ENCODE measurements at regions not wholly inside any gene's neighbourhood (a gene's known extent, or its start where the extent isn't known, plus 50 kb on each side); places are given as distances from the start of the nearest gene placed in this dataset.

DNA sequence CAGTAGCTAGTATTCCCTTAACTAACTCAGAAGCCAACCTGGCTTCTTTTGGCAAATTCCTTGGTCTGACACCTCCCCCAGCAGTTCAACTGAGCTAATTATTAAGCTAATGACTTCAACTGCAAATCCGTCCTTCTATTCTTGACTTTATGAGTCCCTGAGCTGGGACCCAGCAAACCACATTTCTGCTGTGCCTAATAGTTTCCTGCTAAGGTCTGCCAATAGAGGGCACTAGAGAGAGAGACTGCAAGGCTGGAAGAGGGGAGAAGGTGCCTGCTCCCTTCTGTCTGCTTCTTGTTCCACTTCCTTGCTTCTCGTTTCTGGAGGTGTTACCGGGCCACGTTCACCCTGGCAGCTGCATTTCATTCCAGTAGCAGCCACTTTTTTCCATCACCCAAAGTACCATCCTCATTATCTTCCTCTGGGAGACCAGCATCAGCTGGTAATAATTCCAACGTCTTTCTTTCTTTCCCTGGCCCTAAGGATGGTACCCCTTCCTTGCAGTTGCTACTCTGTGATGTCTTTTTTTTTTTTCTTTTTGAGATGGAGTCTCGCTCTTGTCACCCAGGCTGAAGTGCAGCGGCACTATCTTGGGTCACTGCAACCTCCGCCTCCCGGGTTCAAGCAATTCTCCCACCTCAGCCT is 352.0 kb downstream of the TNS1 start:
- Mint-ChIP-seq H3K36me3 (ENCODE audit: low read depth) (no peaks in the 10 kb centered on the region), H3K27me3 (ENCODE audit: low read depth) (no peaks in the 10 kb centered on the region), H3K4me3 (no peak overlapping the region), H3K4me1 (ENCODE audit: low read depth) (no peaks in the 10 kb centered on the region), H3K27ac (no peak overlapping the region), H3K9me3 (no peaks in the 10 kb centered on the region)
- peak; percentile 6 for DNase-seq (ENCODE audit: low spot score)

GRCh38 chr2:217650229-217650628 is 352.6 kb downstream of the TNS1 start:
- H3K4me3 Mint-ChIP-seq: no peak overlapping the region
- no peaks in the 10 kb centered on the region for H3K27me3 Mint-ChIP-seq (ENCODE audit: low read depth)

GRCh38 chr2:217647925-217648324 is 354.9 kb downstream of the TNS1 start:
- H3K27me3 Mint-ChIP-seq (ENCODE audit: low read depth): no peaks in the 10 kb centered on the region
- H3K4me3 Mint-ChIP-seq: no peak overlapping the region
- H3K9me3 Mint-ChIP-seq: no peaks in the 10 kb centered on the region
- no peak for DNase-seq (ENCODE audit: low spot score)
- no peaks in the 10 kb centered on the region for H3K4me1 Mint-ChIP-seq (ENCODE audit: low read depth)
- no peaks in the 10 kb centered on the region for H3K36me3 Mint-ChIP-seq (ENCODE audit: low read depth)
- no peak overlapping the region for H3K27ac Mint-ChIP-seq

More at GRCh38 chr2:217650229-217650628, 352.6 kb downstream of the TNS1 start:
- H3K27ac Mint-ChIP-seq: no peak overlapping the region
- H3K36me3 Mint-ChIP-seq (ENCODE audit: low read depth): no peaks in the 10 kb centered on the region
- no peaks in the 10 kb centered on the region for H3K9me3 Mint-ChIP-seq
- DNase-seq (ENCODE audit: low spot score): no peak
- H3K4me1 Mint-ChIP-seq (ENCODE audit: low read depth): no peaks in the 10 kb centered on the region

- no peaks in the 10 kb centered on the region for H3K4me1 Mint-ChIP-seq (ENCODE audit: low read depth)
- no peaks in the 10 kb centered on the region for H3K27me3 Mint-ChIP-seq (ENCODE audit: low read depth)
- H3K27ac Mint-ChIP-seq: no peak overlapping the region
- H3K36me3 Mint-ChIP-seq (ENCODE audit: low read depth): no peaks in the 10 kb centered on the region
- no peak for DNase-seq (ENCODE audit: low spot score)
- no peaks in the 10 kb centered on the region for H3K9me3 Mint-ChIP-seq
- no peak overlapping the region for H3K4me3 Mint-ChIP-seq
Observed at GRCh38 chr2:217647226-217647625, 355.6 kb downstream of the TNS1 start.

DNA sequence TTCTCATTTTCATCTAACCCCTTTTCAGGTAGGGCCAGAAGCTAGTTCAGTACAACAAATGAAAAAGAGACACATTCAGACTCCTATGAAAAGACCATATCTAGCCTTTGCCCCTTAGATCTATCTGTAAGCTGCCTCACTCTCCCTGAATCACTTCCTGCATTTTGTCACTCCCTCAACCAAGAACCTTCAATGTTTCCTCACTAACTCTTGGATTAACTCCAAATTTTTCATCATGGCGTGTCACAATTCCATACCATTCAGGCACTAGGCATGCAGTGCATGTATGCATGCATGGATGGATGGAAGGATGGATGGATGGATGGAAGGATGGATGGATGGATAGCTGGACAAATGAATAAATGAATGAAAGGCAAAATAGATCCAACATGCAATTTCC is 356.9 kb downstream of the TNS1 start:
- Mint-ChIP-seq H3K27me3 (ENCODE audit: low read depth) (no peaks in the 10 kb centered on the region), H3K27ac (no peak overlapping the region), H3K4me1 (ENCODE audit: low read depth) (no peaks in the 10 kb centered on the region), H3K36me3 (ENCODE audit: low read depth) (no peaks in the 10 kb centered on the region), H3K9me3 (no peaks in the 10 kb centered on the region), H3K4me3 (no peak overlapping the region)
- no peak for DNase-seq (ENCODE audit: low spot score)

- DNase-seq (ENCODE audit: low spot score): no peak
- H3K4me1 Mint-ChIP-seq (ENCODE audit: low read depth): no peaks in the 10 kb centered on the region
Observed at GRCh38 chr2:217643789-217644301, 358.9 kb downstream of the TNS1 start.

DNA sequence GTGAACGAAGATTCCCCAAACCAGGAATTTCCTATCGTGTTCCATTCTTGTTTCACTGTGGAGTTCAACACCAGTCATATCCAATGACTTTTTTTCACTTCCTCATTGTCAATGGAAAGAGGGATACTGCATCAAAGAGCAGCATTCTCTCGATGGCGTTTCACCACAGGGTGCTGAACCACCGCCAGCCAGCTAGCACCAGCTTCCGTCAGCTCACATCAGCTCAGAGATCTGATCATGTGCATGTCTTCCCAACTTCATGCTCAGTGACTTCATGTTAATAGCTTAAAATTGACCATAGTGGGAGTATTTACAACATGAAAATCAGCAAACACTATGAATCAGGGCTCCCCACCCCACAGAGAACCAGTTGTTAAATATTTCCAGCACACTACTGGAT is 359.9 kb downstream of the TNS1 start:
- no peak for DNase-seq (ENCODE audit: low spot score)
- H3K36me3 Mint-ChIP-seq (ENCODE audit: low read depth): no peaks in the 10 kb centered on the region
- H3K27ac Mint-ChIP-seq: no peak overlapping the region
- H3K9me3 Mint-ChIP-seq: no peaks in the 10 kb centered on the region
- no peak overlapping the region for H3K4me3 Mint-ChIP-seq
- H3K4me1 Mint-ChIP-seq (ENCODE audit: low read depth): no peaks in the 10 kb centered on the region
- H3K27me3 Mint-ChIP-seq (ENCODE audit: low read depth): no peaks in the 10 kb centered on the region

More at GRCh38 chr2:217643789-217644301, 358.9 kb downstream of the TNS1 start:
- Mint-ChIP-seq H3K36me3 (ENCODE audit: low read depth) (no peaks in the 10 kb centered on the region), H3K4me3 (no peak overlapping the region), H3K9me3 (no peaks in the 10 kb centered on the region), H3K27me3 (ENCODE audit: low read depth) (no peaks in the 10 kb centered on the region), H3K27ac (no peak overlapping the region)

GRCh38 chr2:217641960-217642359 is 360.8 kb downstream of the TNS1 start:
- H3K9me3 Mint-ChIP-seq: no peaks in the 10 kb centered on the region
- DNase-seq (ENCODE audit: low spot score): no peak
- no peaks in the 10 kb centered on the region for H3K36me3 Mint-ChIP-seq (ENCODE audit: low read depth)
- H3K4me1 Mint-ChIP-seq (ENCODE audit: low read depth): no peaks in the 10 kb centered on the region
- H3K4me3 Mint-ChIP-seq: no peak overlapping the region
- no peaks in the 10 kb centered on the region for H3K27me3 Mint-ChIP-seq (ENCODE audit: low read depth)
- H3K27ac Mint-ChIP-seq: no peak overlapping the region

GRCh38 chr2:217639481-217639880 is 363.3 kb downstream of the TNS1 start:
- H3K9me3 Mint-ChIP-seq: no peaks in the 10 kb centered on the region
- no peaks in the 10 kb centered on the region for H3K27me3 Mint-ChIP-seq (ENCODE audit: low read depth)
- no peak for DNase-seq (ENCODE audit: low spot score)
- no peaks in the 10 kb centered on the region for H3K4me1 Mint-ChIP-seq (ENCODE audit: low read depth)
- no peak overlapping the region for H3K4me3 Mint-ChIP-seq
- no peaks in the 10 kb centered on the region for H3K36me3 Mint-ChIP-seq (ENCODE audit: low read depth)
- H3K27ac Mint-ChIP-seq: no peak overlapping the region

DNA sequence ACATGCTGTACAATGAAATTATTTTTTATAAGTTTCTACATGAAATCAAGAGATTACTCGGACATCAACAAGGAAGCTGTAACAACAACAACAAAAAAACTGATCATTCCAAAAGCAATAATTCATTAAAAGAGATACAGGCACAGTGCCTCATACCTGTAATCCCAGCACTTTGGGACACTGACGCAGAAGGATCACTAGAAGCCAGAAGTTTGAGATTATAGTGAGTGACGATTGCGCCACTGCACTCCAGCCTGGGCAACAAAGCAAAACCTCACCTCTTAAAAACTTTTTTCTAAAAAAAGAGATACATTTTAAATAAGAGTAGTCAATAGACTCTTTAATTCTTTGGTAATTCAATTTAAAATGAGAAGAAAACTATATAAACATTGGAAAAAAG is 364.3 kb downstream of the TNS1 start:
- H3K27me3 Mint-ChIP-seq (ENCODE audit: low read depth): no peaks in the 10 kb centered on the region
- no peaks in the 10 kb centered on the region for H3K4me1 Mint-ChIP-seq (ENCODE audit: low read depth)

DNA sequence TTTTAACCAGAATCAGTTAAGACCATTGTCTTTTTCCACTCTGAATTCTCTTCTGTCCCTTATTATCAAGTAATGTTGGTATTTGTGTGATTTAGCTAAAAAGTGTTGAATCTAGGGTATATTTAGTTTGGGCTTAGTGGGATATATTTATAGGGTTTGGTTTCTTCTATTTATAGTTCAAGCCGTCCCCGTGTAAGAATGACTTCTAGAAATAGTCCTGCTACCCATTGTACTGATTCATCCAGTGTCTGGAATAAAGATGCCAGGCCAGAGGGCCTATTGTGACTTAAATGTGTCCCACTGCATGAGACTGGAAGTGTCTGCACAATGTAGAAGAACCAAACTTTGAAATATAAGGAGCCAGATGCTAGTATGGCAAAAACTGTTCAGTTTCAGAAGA is 364.8 kb downstream of the TNS1 start:
- no peaks in the 10 kb centered on the region for H3K36me3 Mint-ChIP-seq (ENCODE audit: low read depth)
- no peaks in the 10 kb centered on the region for H3K4me1 Mint-ChIP-seq (ENCODE audit: low read depth)
- no peaks in the 10 kb centered on the region for H3K27me3 Mint-ChIP-seq (ENCODE audit: low read depth)
- DNase-seq (ENCODE audit: low spot score): no peak
- H3K27ac Mint-ChIP-seq: no peak overlapping the region
- no peaks in the 10 kb centered on the region for H3K9me3 Mint-ChIP-seq
- no peak overlapping the region for H3K4me3 Mint-ChIP-seq

More for the DNA sequence above, 364.3 kb downstream of the TNS1 start:
- no peak for DNase-seq (ENCODE audit: low spot score)
- Mint-ChIP-seq H3K27ac (no peak overlapping the region), H3K9me3 (no peaks in the 10 kb centered on the region), H3K4me3 (no peak overlapping the region), H3K36me3 (ENCODE audit: low read depth) (no peaks in the 10 kb centered on the region)

GRCh38 chr2:217636991-217637561 is 365.7 kb downstream of the TNS1 start:
- Mint-ChIP-seq H3K27me3 (ENCODE audit: low read depth) (no peaks in the 10 kb centered on the region), H3K4me1 (ENCODE audit: low read depth) (no peaks in the 10 kb centered on the region), H3K36me3 (ENCODE audit: low read depth) (no peaks in the 10 kb centered on the region), H3K9me3 (no peaks in the 10 kb centered on the region), H3K27ac (no peak overlapping the region), H3K4me3 (no peak overlapping the region)
- DNase-seq (ENCODE audit: low spot score): no peak

GRCh38 chr2:217636578-217636977 is 366.2 kb downstream of the TNS1 start:
- DNase-seq (ENCODE audit: low spot score): no peak
- H3K4me1 Mint-ChIP-seq (ENCODE audit: low read depth): no peaks in the 10 kb centered on the region
- H3K27me3 Mint-ChIP-seq (ENCODE audit: low read depth): no peaks in the 10 kb centered on the region
- H3K27ac Mint-ChIP-seq: no peak overlapping the region
- no peak overlapping the region for H3K4me3 Mint-ChIP-seq
- no peaks in the 10 kb centered on the region for H3K9me3 Mint-ChIP-seq
- H3K36me3 Mint-ChIP-seq (ENCODE audit: low read depth): no peaks in the 10 kb centered on the region

GRCh38 chr2:217634871-217635270 is 367.9 kb downstream of the TNS1 start:
- H3K4me1 Mint-ChIP-seq (ENCODE audit: low read depth): no peaks in the 10 kb centered on the region

GRCh38 chr2:217632043-217632442 is 370.8 kb downstream of the TNS1 start:
- Mint-ChIP-seq H3K9me3 (no peaks in the 10 kb centered on the region), H3K4me3 (no peak overlapping the region), H3K27ac (no peak overlapping the region), H3K27me3 (ENCODE audit: low read depth) (peaks cover 4% of the 10 kb centered on the region), H3K4me1 (ENCODE audit: low read depth) (no peaks in the 10 kb centered on the region), H3K36me3 (ENCODE audit: low read depth) (no peaks in the 10 kb centered on the region)
- no peak for DNase-seq (ENCODE audit: low spot score)

More at GRCh38 chr2:217634871-217635270, 367.9 kb downstream of the TNS1 start:
- no peak overlapping the region for H3K27ac Mint-ChIP-seq
- no peaks in the 10 kb centered on the region for H3K9me3 Mint-ChIP-seq
- DNase-seq (ENCODE audit: low spot score): no peak
- no peaks in the 10 kb centered on the region for H3K36me3 Mint-ChIP-seq (ENCODE audit: low read depth)
- peaks cover 4% of the 10 kb centered on the region for H3K27me3 Mint-ChIP-seq (ENCODE audit: low read depth)
- H3K4me3 Mint-ChIP-seq: no peak overlapping the region
